ENCODE measurements at regions not wholly inside any gene's neighbourhood (a gene's known extent, or its start where the extent isn't known, plus 50 kb on each side); places are given as distances from the start of the nearest gene placed in this dataset.

DNA sequence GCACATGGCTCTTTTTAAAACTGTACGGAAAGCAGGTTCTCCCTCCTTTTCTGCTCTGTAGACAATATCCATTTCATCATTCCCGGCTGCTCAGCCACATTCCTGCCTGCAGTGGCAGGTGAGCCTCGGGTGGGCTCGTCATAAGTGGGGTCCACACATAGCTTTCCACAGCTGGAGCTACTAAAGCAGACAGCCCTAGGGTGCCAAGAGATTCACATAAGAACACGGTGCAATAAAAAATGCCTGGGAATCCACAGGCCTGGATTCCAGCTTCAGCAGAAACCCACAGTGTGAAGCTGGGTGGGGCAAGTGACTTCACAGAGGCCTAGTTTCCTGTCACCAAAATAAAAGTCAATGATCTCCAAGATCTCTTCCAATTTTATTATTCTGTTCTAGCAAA, 96.4 kb downstream of the MIS18A start:
- DNase-seq = no peak

DNA sequence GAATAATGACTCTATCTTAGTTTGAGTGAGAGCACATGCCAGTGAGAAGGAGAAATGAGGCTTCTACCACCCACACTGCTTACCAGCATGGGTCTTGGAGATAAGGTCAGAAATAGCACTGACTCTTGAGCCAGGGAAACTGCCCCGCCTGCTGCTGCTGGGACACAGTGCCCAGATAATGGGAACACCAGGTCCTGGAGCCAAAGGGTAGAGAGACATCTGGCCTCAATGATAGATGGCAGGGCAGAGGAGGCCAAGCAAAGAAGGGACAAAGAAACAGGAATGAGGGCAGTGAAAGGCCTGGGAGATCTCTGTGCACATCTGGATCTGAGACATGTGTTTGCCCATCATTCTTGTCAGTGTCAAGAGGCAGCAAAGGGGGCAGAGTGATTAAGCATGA, 97.4 kb downstream of the MIS18A start:
- no peak for DNase-seq

DNA sequence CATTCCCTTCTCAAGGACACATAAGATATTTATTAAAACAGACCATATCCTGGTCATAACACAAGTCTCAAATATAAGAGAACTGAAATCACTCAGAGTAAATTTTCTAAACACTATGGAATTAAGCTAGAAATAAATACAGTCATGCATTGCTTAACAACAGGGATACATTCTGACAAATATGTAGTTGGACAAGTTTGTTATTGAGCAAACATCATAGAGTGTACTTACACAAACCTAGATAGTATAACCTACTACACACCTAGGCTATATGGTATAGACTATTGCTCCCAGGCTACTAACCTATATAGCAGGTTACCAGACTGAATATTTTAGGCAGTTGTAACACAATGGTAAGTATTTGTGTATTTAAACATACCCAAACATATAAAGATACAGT, 104.0 kb downstream of the MIS18A start:
- DNase-seq = no peak

DNA sequence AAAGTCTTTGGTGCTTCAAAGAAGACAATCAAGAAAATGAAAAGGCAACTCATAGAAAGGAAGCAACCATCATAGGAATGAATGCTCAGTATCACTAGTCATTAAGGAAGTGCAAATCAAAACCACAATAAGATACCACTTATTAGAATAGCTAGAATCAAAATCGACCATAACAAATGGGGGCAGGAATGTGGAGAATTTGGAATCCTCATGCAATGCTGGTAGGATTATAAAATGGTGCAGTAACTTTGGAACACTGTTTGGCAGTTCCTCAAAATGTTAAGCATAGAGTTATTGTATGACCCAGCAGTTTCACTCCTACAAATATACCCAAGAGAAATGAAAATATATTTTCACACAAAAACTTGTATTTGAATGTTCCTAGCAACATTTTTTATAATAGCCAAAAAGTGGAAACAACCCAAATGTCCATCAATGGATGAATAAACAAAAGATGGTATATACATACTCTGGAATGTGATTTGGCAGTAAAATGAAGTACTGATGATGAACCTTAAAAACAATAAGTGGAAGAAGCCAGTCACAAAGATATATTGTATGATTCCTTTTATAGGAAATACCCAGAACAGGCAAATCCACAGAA, 105.6 kb downstream of the MIS18A start:
- DNase-seq = no peak

DNA sequence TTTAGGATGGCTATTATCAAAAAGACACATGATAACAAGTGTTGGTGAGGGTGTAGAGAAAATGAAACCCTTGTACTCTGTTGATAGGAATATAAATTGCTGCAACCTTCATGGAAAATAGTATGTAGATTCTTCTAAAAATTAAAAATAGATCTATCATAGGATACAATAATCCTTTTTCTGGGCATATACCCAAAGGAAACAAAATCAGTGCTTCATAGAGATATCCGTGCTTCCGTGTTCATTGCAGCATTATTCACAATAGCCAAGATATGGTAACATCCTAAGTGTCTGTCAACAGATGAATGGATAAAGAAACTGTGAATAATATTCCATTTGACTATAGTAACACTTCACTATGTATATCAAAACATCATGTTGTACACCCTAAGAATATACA, 106.7 kb downstream of the MIS18A start:
- no peak for DNase-seq

DNA sequence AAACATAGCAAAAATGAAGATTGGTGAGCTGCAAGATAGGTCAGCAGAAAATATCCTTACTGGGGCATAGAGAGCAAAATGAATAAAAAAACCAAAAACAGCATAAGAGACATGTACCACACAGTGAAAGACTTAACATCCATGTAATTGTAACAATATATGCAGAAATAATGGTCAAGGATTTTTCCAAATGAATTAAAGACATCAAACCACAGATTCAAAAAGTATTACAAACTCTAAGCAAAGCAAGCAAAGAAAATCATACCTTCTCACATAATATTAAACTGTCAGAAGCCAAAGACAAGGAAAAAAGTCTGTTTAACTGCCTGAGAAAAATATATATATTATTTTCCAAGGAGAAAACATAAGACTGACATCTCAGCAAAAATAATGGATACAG, 111.3 kb downstream of the MIS18A start:
- DNase-seq = no peak

DNA sequence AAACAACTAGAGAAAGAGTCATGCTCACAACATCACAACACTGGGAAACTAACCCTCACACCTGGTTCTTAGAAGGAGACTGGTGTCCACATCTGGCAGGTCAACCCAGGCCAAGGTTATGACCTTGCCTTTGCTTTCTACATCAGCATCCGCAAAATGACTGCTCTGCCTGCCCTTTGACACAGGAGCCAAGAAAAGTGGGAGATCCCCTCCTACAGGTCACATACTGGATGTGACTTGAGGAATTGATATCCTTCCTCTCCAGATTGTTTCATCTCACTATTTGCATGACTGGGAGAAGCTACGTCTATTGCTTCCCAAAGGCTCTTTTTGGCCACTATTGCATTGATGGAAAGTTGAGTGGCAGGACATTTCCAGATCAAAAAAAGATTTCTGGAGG, 115.5 kb downstream of the MIS18A start:
- no peak for DNase-seq

DNA sequence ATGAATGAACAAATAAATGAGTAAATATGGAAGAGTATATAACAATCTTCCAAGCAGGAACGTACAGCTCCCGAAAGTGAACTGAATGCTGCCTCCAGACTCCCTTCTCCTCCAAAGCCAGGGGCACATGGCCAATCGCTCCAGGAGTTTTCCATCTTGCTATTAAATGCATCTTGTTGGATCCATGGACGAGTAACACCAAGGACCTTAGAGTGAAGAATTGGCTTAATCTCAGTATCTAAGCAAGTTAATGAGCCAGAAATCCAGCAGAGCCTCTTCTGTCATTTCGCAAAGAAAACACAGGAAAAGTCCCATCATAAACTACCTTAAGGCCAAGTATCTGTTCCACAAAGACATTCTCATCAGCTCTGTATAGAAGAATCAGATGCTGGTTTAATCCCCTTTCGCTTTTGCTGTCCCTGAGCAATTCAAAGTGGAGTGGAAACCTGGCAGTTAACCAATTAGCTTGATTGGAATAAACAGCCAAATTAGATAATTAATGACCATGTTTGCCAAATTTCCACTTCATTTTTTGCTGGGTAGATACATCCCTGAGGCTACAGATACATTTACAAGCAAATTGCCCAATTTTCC, 116.0 kb downstream of the MIS18A start:
- no peak for DNase-seq

DNA sequence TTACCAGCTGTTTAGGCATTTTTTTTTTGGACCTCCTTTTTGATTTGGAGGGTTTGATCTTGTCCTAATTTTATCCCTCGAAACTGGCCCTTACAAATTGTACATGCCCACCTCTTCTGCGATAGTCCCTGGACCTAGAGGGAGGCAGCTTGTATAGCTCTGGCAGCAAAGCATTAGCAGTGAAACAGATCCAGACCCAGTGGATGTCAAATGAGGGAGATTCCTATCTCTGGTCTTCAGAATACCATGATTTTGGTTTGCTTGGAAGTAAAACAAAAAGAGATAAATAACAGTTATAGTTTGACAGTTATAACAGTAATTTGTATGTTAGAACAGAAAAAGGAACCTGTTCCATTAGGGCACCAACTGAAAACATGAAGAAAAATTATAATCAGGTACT, 123.6 kb downstream of the MIS18A start:
- no peak for DNase-seq

DNA sequence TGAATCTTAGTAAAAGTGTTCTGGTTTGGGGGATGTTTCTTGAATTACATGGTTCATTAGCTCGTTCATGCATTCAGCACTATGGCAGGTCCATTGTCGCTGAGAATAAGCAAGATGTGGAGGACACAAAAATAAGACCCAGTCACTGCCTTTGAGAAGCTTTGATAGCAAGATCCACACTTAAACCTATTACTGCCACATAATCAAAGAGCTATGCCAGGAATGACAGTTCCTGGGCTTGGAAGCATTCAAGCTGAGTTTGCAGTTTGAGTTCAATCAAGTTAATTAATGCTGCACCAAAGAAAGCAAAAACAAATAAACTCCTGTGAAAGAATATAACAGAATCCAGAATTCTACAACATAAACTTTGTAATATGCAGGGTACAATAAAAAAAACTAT, 131.8 kb downstream of the MIS18A start:
- DNase-seq = no peak

DNA sequence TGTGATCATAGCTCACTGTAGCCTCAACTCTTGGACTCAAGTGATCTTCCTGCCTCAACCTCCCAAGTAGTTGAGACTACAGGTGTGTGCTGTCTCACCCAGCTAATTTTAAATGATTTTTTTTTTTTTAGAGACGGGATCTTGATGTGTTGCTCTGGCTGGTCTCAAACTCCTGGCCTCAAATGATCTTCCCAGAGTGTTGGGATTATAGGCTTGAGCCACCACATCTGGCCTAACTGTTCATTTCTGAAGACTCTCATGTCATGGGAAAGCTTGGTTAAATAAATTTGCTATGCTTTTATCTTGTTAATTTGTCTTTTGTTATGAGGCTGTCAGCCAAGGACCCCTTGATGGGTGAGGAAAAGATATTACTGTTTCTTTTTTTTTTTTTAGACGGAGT, 134.0 kb downstream of the MIS18A start:
- DNase-seq = no peak

DNA sequence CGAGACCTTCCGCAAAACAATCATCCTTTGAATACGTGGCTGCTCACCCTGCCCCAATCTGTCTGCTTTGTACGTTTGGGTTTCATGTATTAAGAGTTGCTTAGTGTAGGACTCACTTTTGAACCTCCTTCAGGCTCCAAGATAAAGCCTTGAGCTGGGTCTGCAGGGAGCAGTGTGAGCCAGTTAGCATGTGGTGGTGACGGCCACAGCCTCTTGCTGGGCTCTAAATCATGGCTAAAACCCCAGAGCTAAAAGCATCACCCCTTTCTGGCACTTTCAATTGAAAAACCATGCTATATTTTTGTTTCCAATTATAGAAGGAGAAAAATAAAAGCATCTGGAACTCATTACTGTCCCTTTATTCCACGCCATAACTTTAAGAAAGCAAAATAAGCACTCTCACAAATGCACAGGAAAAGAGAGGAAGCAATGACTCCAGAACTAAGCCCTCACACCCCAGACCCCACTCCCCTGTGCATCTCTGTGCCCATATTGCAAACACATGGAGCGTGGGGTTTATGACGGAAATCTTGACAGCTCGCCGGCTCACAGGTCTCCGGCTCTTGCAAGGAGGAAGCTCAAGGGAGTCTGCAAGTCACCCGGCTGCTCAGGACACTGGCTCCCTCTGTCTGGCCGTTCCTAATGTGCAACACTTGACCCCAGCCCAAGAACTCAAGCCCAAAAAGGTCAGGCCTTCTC, 135.5 kb downstream of the MIS18A start:
- no peak for DNase-seq

DNA sequence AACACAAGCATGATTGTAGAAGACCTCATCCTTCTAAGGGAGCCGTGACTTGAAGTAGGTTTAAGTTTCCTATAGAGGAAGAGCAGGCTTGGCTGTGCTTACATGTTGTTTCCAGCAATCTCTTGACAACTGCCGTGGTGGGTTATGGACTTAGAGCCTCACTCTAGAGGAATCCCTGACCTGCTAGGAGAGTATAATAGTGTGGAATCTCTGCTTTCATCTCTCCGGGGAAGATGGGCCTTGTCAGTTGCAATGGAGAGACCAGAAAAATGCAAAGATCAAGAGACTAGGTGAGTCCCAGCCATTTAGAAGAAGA, 137.6 kb downstream of the MIS18A start:
- no peak for DNase-seq

DNA sequence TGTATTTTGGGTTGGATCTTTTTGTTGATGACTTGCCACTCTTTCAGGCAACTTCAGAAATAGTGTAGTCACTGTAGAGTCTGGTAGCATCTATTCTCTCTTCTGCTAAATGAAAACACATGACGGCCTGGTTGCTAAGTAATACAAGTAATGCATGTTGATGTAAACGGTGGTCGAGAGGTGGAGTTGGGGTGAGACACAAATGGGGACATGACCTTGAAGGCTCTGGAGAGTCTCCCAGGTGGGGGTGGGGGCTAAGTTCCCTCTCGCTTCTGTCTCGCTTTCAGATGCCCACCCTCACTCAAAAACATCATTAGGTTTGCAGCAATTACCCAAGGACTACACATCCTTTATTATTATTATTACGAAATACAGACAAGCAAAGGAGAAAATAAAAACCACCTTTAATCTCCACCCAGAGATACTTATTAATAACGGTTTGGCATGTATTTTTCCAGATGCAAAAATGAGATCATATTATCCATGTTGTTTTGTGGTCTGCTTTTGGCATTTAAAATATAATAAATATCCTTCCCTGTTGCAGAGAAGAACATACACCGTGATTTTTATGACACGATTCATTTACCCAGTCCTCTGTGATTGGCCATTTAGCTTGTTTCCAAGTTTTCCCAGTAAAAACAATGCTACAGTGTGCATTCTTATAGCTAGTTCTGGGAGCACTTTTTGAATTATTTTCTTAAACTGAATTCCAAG, 138.1 kb downstream of the MIS18A start:
- DNase-seq = no peak

DNA sequence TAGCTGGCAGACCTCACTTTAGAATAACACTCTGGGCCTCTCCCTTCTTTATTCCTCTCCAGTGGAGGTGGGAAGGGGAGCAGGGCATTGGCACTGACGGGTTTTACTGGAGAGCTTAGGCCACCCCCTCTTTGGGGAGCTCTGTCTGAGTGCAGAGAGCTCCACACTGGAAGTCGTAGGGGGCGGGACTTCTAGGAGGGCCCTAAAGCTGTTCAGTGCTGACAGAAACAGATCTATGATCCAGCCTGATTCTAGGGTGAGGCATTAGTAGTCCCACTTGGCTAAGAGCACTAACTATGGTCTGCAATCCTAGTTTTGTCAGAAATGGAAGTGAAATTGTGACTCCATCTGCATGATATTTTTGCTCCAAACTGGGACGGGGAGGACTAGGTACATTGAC, 138.7 kb downstream of the MIS18A start:
- no peak for DNase-seq

DNA sequence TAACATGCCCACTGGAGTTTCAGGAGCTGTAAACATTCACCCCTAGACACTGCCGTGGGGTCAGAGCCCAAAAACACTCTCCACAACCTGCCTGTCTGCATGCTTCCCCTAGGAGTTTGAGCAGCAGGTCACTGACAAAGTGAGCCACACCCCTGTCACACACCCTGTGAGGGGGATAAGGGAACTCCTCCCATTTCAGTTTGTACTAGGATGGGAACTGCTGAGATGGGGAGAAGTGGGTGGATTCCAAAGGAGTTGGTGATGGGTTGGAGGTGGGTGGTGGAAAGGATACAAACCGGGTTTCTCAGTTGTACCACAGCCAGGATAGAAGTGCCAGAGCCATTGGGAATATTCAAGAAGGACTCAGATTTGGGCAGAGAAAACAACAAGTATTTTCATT, 140.2 kb downstream of the MIS18A start:
- no peak for DNase-seq

DNA sequence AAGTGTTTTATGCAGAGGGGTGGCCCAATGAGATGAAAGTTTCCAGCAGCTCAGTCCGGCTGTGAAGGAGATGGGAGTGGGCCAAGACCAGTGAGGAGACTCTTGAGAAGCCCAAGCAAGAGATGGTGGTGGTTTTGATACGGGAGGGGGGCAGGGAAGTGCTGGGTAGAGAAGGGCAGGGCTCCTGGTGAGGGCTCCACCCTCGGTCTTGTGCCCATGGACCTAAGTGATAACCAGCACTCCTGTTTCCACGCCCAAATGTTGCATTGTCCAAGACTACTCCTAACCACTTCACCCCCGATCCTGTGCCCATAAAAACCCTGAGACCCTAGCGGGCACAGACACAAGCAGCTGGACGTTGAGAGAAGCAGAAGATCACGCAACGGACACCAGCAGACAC, 140.9 kb downstream of the MIS18A start:
- DNase-seq = no peak

DNA sequence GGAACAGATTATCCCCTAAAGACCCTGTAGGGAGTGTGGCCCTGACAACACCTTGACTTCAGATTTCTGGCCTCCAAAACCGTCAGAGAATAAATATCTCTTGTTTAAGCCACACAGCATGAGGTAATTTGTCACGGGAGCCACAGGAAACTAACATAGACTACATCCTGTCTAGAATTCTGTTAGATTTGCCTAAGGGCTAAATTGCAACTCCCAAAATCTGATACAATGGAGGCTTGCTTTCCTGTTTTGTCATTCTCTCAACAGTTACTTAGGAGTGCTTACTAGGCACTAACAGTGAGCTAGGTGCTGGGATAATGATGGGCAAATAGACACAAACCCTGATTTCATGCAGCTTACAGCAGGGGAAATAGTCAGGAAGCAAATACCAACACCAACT, 141.6 kb downstream of the MIS18A start:
- peak; percentile 71 for DNase-seq

DNA sequence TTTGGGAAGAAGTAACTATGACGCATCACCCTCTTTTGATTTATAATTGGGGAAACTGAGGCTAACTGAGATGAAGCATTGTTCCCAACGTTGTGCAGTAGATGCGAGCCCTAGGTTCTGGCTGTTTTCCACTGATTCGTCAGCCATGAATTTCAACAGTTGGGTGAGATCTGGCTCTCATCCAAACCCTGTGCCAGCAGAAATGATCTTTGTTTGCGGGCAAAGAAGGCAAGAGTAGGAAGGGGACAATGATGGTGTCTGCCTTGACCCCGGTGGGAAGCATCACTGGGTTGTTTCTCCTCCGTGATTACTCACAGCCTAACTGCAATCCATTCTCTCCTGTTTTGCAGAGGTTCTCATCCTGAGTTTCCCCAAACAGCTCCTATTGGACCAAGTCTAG, 142.3 kb downstream of the MIS18A start:
- peak; percentile 44 for DNase-seq

DNA sequence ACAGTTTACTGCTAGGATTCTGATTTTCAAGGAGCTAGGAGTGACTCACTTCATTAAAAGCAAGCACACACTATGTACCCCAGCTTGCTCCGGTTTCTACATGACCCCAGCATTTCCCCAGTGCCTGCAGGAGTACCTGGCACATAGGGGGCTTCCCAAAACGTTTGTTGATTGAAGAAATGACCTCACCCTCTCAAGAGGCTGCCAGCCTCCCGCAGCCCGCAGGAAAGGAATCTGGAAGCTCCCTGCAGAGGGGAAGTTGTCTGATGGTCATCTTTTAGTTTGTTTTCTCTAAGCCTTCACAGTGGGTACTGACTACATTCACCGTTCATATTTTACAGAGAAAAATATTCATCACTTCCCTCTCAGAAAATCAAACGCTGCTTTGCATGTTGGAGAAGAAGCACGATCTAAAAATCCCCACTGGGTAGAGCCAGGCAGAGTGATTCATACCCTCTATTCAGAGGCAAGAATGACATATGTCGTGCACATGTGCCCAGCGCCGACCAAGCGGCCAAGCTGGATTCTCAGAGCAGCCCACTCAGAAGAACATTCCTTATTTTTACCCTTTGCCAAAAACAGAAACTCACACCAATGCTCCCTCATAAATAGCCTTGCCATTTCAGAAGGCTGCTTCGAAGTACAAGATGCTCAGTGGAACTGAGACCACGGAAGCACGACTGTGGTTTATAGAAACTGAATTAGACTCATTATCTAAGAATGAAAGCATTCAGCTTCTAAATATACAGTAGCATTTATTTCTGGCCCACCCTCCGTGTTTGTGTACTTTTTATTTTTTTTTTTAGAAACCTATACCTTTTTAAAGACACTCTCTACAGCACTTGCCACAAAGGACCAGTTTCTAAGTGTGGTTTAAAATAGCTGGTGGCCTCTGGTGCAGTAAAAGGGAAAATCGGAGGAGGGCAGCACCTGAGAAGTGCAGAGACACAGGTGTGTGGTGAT, 143.2 kb downstream of the MIS18A start:
- DNase-seq = no peak

DNA sequence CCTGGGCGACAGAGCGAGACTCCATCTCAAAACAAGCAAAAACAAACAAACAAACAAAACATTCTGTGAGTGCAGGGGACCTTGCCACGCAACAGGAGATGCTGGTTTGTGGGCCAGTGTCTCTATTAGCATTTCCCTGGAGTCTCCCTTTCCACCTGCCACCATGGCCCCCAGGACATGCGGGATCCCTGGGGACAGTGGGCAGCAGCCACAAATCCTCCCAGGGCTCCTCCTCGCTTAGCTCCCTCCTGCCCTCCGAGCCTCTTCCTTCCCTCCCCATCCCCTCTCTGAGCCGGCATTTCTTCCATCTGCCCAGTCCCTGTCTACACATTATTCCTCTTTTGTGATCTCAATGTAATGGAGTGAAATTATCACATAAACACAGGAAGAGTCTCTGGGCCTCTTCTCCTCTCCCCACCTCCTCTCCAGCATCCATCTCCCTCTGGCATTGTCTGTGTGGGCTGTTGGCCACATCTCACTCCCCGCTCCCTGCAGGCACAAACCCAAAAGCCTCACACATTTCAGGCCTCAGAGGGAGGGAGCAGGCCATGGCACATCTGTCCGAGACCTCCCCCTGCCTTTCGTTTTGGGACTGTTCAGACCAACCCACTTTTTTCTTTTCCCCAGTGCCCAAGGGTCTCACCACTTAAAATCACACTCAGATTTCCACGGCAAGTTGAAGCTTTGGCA, 144.3 kb downstream of the MIS18A start:
- no peak for DNase-seq

DNA sequence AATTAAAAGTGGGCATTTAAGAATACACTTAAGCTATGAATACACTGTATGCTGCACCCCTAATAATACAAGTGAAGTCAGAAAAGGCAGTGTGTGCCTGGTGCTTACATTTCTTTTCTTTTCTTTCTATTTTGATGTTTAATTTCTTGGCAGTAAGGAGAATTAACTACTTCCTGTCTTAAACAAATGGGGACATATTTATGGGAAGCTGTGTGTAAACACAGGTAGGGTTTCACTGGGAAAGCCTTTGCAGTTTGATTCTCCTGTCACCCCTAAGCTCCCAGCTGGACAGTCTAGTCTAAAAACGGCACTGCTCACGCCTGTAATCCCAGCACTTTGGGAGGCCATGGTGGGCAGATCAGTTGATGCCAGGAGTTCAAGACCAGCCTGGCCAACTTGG, 146.0 kb downstream of the MIS18A start:
- no peak for DNase-seq

DNA sequence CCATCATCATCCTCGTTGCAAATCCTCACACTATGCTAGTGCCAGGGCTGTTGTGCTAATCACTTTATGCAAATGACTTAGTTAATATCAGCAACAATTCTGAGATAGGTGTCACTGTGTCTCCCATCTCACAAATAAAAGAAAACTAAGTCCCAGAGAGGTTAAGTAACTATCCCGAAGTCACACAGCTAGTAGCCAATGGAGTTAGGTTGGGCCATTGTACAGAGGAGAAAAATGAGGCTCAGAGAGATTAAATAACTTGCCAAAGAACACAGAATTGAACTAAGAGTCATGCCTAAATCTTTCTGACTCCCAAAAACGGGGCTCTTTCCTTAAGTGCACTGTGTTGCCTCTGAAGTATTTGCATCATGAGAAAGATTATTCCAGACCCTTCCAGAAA, 146.4 kb downstream of the MIS18A start:
- DNase-seq = no peak

Measured in NCI-H345 (cell line).